H1 (cell line): ENCODE measurements at regions not wholly inside any gene's neighbourhood (a gene's known extent, or its start where the extent isn't known, plus 50 kb on each side); places are given as distances from the start of the nearest gene placed in this dataset.

Experiments used
- CTCF ChIA-PET: fragments of 300-600 bp; sonication (Branson Sonifier 250); formaldehyde crosslinking; loops from one replicate; lab custom pipeline; 2021; ENCODE audit not compliant: partially characterized antibody; lab: Charles Lee
- POLR2A ChIA-PET: fragments of 300-600 bp; sonication (Branson Sonifier 250); formaldehyde crosslinking; loops from one replicate; lab custom pipeline; 2021; ENCODE audit warnings: inconsistent platforms; ENCODE audit not compliant: partially characterized antibody; lab: Charles Lee
- DNase-seq, 2 experiments: peaks; one replicate each; pipeline versions ENCODE4 v3.0.0 to v3.0.0-alpha.2; 2010 to 2022; ENCODE audit warnings: low spot score in 2 of 2, low read depth in 1 of 2, mixed read lengths in 1 of 2
- FAIRE-seq: peaks from 2 replicates; lab custom pipeline; 2011; peaks lifted over from hg19 to GRCh38; lab: Jason Lieb, UNC
- H2AFZ ChIP-seq: 2 replicates; pipeline ENCODE4 v1.8.1; 2012; ENCODE audit warnings: low read length, inconsistent platforms
- H2AK5ac ChIP-seq: 2 replicates; pipeline ENCODE4 v1.6.1; 2013; ENCODE audit warnings: low read depth, low read length
- H2BK120ac ChIP-seq: replicated peaks from 2 replicates; pipeline ENCODE3; 2013; ENCODE audit warnings: low read depth, low read length, inconsistent platforms
- H2BK12ac ChIP-seq: 2 replicates; pipeline ENCODE4 v1.6.1; 2013; ENCODE audit warnings: low read depth, low read length
- H2BK15ac ChIP-seq: 2 replicates; pipeline ENCODE4 v1.6.1; 2013; ENCODE audit warnings: low read length
- H2BK20ac ChIP-seq: 2 replicates; pipeline ENCODE4 v1.6.1; 2013; ENCODE audit warnings: low read length
- H2BK5ac ChIP-seq: 2 replicates; pipeline ENCODE4 v1.6.1; 2013; ENCODE audit warnings: low read depth, low read length
- H3K14ac ChIP-seq: 2 replicates; pipeline ENCODE4 v1.6.1; 2013; ENCODE audit warnings: inconsistent platforms; ENCODE audit not compliant: insufficient read length
- H3K18ac ChIP-seq: 2 replicates; pipeline ENCODE4 v1.6.1; 2013; ENCODE audit warnings: low read length; ENCODE audit errors: extremely low read depth
- H3K23ac ChIP-seq: 2 replicates; pipeline ENCODE4 v1.6.1; 2013; ENCODE audit warnings: inconsistent platforms; ENCODE audit not compliant: insufficient read length
- H3K23me2 ChIP-seq: 2 replicates; pipeline ENCODE4 v1.6.1; 2013; ENCODE audit warnings: low read depth, low read length
- H3K27ac ChIP-seq: 2 replicates; pipeline ENCODE4 v1.6.1; 2011; ENCODE audit warnings: low read depth, low read length, inconsistent platforms
- H3K27me3 ChIP-seq, 4 experiments: replicated peaks in 1 of 4; 1 replicate in 1 of 4; 2 replicates in 3 of 4; pipeline versions ENCODE4 v1.6.1 to v1.8.1; 2011 to 2013; ENCODE audit warnings: low read length in 3 of 4, mild to moderate bottlenecking in 3 of 4, inconsistent platforms in 2 of 4, mixed read lengths in 2 of 4, moderate library complexity in 1 of 4; ENCODE audit not compliant: control insufficient read depth in 3 of 4, insufficient read depth in 3 of 4; ENCODE audit errors: extremely low read depth in 1 of 4
- H3K36me3 ChIP-seq, 4 experiments: 2 replicates each; pipeline versions ENCODE4 v1.6.1 to v1.8.1; 2011 to 2013; ENCODE audit warnings: mild to moderate bottlenecking in 4 of 4, low read length in 3 of 4, moderate library complexity in 2 of 4, control low read depth in 1 of 4, inconsistent platforms in 1 of 4; ENCODE audit not compliant: insufficient read depth in 4 of 4, control insufficient read depth in 2 of 4
- H3K4ac ChIP-seq: replicated peaks from 2 replicates; pipeline ENCODE3; 2013; ENCODE audit warnings: low read length, low read depth, mixed read lengths, inconsistent platforms; ENCODE audit not compliant: insufficient read length
- H3K4me1 ChIP-seq, 4 experiments: replicated peaks in 1 of 4; 1 replicate in 1 of 4; 2 replicates in 3 of 4; pipeline versions ENCODE4 v1.6.1 to v1.8.1; 2011 to 2013; ENCODE audit warnings: low read length in 3 of 4, inconsistent platforms in 2 of 4, mixed read lengths in 1 of 4; ENCODE audit not compliant: insufficient read depth in 4 of 4, control insufficient read depth in 3 of 4
- H3K4me2 ChIP-seq, 2 experiments: 2 replicates each; pipeline versions ENCODE4 v1.6.1 to v1.8.1; 2011 to 2013; ENCODE audit warnings: low read depth in 2 of 2, low read length in 2 of 2, control low read depth in 1 of 2, inconsistent platforms in 1 of 2, mild to moderate bottlenecking in 1 of 2; ENCODE audit not compliant: insufficient read depth in 1 of 2
- H3K4me3 ChIP-seq, 4 experiments: fragments of 200-600, 300-600 bp in 1 of 4; sonication (generic), shearing (Covaris generic), sonication (Bioruptor Twin) in 1 of 4; 2 replicates each; pipeline versions ENCODE4 v1.5.1 to v1.8.1; 2011 to 2016; ENCODE audit warnings: low read length in 4 of 4, low read depth in 3 of 4, control low read depth in 2 of 4, inconsistent platforms in 2 of 4, mild to moderate bottlenecking in 2 of 4, mixed read lengths in 1 of 4, moderate library complexity in 1 of 4; ENCODE audit not compliant: insufficient read depth in 2 of 4; ENCODE audit errors: extremely low read depth in 1 of 4
- H3K56ac ChIP-seq: replicated peaks from 2 replicates; pipeline ENCODE3; 2013; ENCODE audit warnings: low read depth, mild to moderate bottlenecking, mixed read lengths, low read length, inconsistent platforms; ENCODE audit not compliant: insufficient read length
- H3K79me1 ChIP-seq: 2 replicates; pipeline ENCODE4 v1.6.1; 2013; ENCODE audit warnings: low read depth, low read length, control low read depth
- H3K79me2 ChIP-seq, 2 experiments: 2 replicates each; pipeline versions ENCODE4 v1.6.1 to v1.8.1; 2012 to 2013; ENCODE audit warnings: low read length in 2 of 2, mild to moderate bottlenecking in 2 of 2, inconsistent platforms in 1 of 2; ENCODE audit not compliant: insufficient read depth in 2 of 2, control insufficient read depth in 1 of 2
- H3K9ac ChIP-seq, 4 experiments: replicated peaks in 1 of 4; 1 replicate in 1 of 4; 2 replicates in 3 of 4; pipeline versions ENCODE4 v1.6.1 to v1.8.1; 2011 to 2013; ENCODE audit warnings: low read depth in 3 of 4, low read length in 3 of 4, control low read depth in 2 of 4, mild to moderate bottlenecking in 2 of 4, moderate library complexity in 2 of 4, inconsistent platforms in 1 of 4; ENCODE audit errors: extremely low read depth in 1 of 4
- H3K9me3 ChIP-seq, 2 experiments: 2 replicates each; pipeline versions ENCODE4 v1.6.1 to v1.8.1; 2012 to 2013; ENCODE audit warnings: mild to moderate bottlenecking in 2 of 2, moderate library complexity in 2 of 2, control low read depth in 1 of 2, inconsistent platforms in 1 of 2, low read depth in 1 of 2, low read length in 1 of 2, mixed read lengths in 1 of 2; ENCODE audit not compliant: insufficient read depth in 2 of 2
- H4K20me1 ChIP-seq, 2 experiments: replicated peaks in 1 of 2; 2 replicates each; pipeline versions ENCODE3 to v1.8.1; 2011 to 2013; ENCODE audit warnings: inconsistent platforms in 2 of 2, low read length in 2 of 2, mild to moderate bottlenecking in 1 of 2; ENCODE audit not compliant: insufficient read depth in 2 of 2, control insufficient read depth in 1 of 2
- H4K5ac ChIP-seq: 2 replicates; pipeline ENCODE4 v1.6.1; 2013; ENCODE audit warnings: low read length, low read depth, mixed read lengths, inconsistent platforms; ENCODE audit not compliant: insufficient read length
- H4K8ac ChIP-seq: 2 replicates; pipeline ENCODE4 v1.8.0; 2013; ENCODE audit warnings: mild to moderate bottlenecking, moderate library complexity, low read length, inconsistent platforms; ENCODE audit not compliant: insufficient read depth; ENCODE audit errors: extremely low read depth
- H4K91ac ChIP-seq: replicated peaks from 2 replicates; pipeline ENCODE3; 2013; ENCODE audit warnings: low read length, mixed read lengths, inconsistent platforms; ENCODE audit not compliant: insufficient read length
- CHD1 ChIP-seq: IDR thresholded peaks from 2 replicates; pipeline ENCODE4 v1.6.1; 2012; ENCODE audit warnings: low read depth, low read length, improper control_type of control experiment
- SP2 ChIP-seq: IDR thresholded peaks from 2 replicates; pipeline ENCODE4 v1.6.1; 2012; ENCODE audit warnings: mild to moderate bottlenecking, low read length, inconsistent platforms
- SRF ChIP-seq: IDR thresholded peaks from 2 replicates; pipeline ENCODE4 v1.6.1; 2011; ENCODE audit warnings: mild to moderate bottlenecking, low read depth, low read length, moderate library complexity
- TBP ChIP-seq: IDR thresholded peaks from 2 replicates; pipeline ENCODE4 v1.6.1; 2011; ENCODE audit warnings: low read depth, low read length, improper control_type of control experiment
- WGBS, 2 experiments: shearing (Covaris generic) in 1 of 2; methylation state at CpG; one replicate each; pipeline versions ENCODE4 v1.1.6 to v1.1.7; 2013 to 2015; ENCODE audit warnings: low lambda C conversion rate in 2 of 2, mixed read lengths in 2 of 2, inconsistent platforms in 1 of 2, low coverage in 1 of 2, missing lambda C conversion rate in 1 of 2; ENCODE audit not compliant: insufficient replicate concordance in 2 of 2, insufficient coverage in 1 of 2, insufficient read length in 1 of 2; ENCODE audit errors: extremely low coverage in 1 of 2, missing lambda C conversion rate in 1 of 2; 5-methylcytosine and 5-hydroxymethylcytosine counted together
- TF ChIP-seq, protein P1 (sequence below), 3 experiments: IDR thresholded peaks; 1 replicate in 2 of 3; 2 replicates in 1 of 3; pipeline versions ENCODE4 v1.5.1 to v1.6.1; 2011; ENCODE audit warnings: low read length in 3 of 3, mild to moderate bottlenecking in 3 of 3, inconsistent platforms in 2 of 3, low read depth in 1 of 3, moderate library complexity in 1 of 3; ENCODE audit not compliant: insufficient read depth in 1 of 3; ENCODE audit errors: control extremely low read depth in 1 of 3

DNA sequence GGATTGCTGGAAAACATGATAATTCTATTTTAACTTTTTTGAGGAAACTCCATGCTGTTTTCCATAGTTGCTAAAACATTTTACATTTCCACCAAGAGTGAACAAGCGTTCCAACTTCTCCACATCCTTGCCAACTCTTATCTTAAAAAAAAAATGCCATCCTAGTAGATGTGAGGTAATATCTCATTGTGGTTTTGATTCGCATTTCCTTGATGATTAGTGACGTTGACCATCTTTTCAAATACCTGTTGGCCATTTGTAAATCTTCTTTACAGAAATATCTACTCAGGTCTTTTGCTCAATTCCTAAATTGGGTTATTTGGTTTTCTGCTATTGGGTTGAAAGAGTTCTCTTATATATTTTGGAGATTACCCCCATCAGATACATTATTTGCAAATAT lies 77.4 kb upstream of the CLDN14 start:
- H3K23ac ChIP-seq, result no peak overlapping the region
- no peak for TF ChIP-seq CHD1
- TF ChIP-seq TBP, result no peak
- TF ChIP-seq SRF, result no peak
- no peak for TF ChIP-seq SP2
- TF ChIP-seq, protein P1, sequence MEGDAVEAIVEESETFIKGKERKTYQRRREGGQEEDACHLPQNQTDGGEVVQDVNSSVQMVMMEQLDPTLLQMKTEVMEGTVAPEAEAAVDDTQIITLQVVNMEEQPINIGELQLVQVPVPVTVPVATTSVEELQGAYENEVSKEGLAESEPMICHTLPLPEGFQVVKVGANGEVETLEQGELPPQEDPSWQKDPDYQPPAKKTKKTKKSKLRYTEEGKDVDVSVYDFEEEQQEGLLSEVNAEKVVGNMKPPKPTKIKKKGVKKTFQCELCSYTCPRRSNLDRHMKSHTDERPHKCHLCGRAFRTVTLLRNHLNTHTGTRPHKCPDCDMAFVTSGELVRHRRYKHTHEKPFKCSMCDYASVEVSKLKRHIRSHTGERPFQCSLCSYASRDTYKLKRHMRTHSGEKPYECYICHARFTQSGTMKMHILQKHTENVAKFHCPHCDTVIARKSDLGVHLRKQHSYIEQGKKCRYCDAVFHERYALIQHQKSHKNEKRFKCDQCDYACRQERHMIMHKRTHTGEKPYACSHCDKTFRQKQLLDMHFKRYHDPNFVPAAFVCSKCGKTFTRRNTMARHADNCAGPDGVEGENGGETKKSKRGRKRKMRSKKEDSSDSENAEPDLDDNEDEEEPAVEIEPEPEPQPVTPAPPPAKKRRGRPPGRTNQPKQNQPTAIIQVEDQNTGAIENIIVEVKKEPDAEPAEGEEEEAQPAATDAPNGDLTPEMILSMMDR (IDR thresholded peaks at IDR 0.05; ENCODE audit: control extremely low read depth in 1 of 3, insufficient read depth in 1 of 3, low read depth in 1 of 3, low read length in 3 of 3), result no peak
- TF ChIP-seq, all 59 proteins: peak for 0
- H3K36me3 ChIP-seq, result no peaks in the 10 kb centered on the region
- no peak overlapping the region for H3K4ac ChIP-seq
- FAIRE-seq, result no peak
- H2BK5ac ChIP-seq, result no peak overlapping the region
- ChIA-PET CTCF (no interaction called here), POLR2A (no interaction called here)
- no peaks in the 10 kb centered on the region for H3K79me1 ChIP-seq
- H3K9ac ChIP-seq, result no peak overlapping the region
- H3K4me2 ChIP-seq, result no peak overlapping the region
- no peak overlapping the region for H2BK12ac ChIP-seq
- H3K9me3 ChIP-seq, result no peaks in the 10 kb centered on the region
- no peak overlapping the region for H2AFZ ChIP-seq
- H3K4me1 ChIP-seq, result no peaks in the 10 kb centered on the region
- no peak overlapping the region for H4K8ac ChIP-seq
- H3K79me2 ChIP-seq, result no peaks in the 10 kb centered on the region
- no peak overlapping the region for H3K14ac ChIP-seq
- H2BK15ac ChIP-seq, result no peak overlapping the region
- 89% methylated on average over 3 of the region's 3 CpGs; no CpG with 5 or more reads in 1 of the 2 experiments for WGBS, 2 experiments
- H4K20me1 ChIP-seq, result no peaks in the 10 kb centered on the region
- no peak overlapping the region for H3K4me3 ChIP-seq
- H4K5ac ChIP-seq, result no peak overlapping the region
- H2BK120ac ChIP-seq, result no peak overlapping the region
- H3K18ac ChIP-seq, result no peak overlapping the region
- no peaks in the 10 kb centered on the region for H3K23me2 ChIP-seq
- no peak for DNase-seq
- no peaks in the 10 kb centered on the region for H3K27me3 ChIP-seq
- no peak overlapping the region for H4K91ac ChIP-seq
- no peak overlapping the region for H3K27ac ChIP-seq
- H3K56ac ChIP-seq, result no peak overlapping the region
- no peak overlapping the region for H2AK5ac ChIP-seq
- no peak overlapping the region for H2BK20ac ChIP-seq
